DND-41 (cell line): ENCODE measurements at regions not wholly inside any gene's neighbourhood (a gene's known extent, or its start where the extent isn't known, plus 50 kb on each side); places are given as distances from the start of the nearest gene placed in this dataset.

Experiments used
- EZH2 ChIP-seq: IDR thresholded peaks from 3 replicates; pipeline ENCODE4 v1.6.1; 2012; ENCODE audit warnings: borderline replicate concordance, low read depth, mild to moderate bottlenecking, moderate library complexity, low read length, inconsistent platforms; ENCODE audit not compliant: severe bottlenecking
- TF ChIP-seq, protein P1 (sequence below): IDR thresholded peaks from 2 replicates; pipeline ENCODE4 v1.5.1; 2012; ENCODE audit warnings: borderline replicate concordance, low read length, moderate library complexity, mild to moderate bottlenecking; ENCODE audit not compliant: poor library complexity, severe bottlenecking; ENCODE audit errors: extremely low read depth

DNA sequence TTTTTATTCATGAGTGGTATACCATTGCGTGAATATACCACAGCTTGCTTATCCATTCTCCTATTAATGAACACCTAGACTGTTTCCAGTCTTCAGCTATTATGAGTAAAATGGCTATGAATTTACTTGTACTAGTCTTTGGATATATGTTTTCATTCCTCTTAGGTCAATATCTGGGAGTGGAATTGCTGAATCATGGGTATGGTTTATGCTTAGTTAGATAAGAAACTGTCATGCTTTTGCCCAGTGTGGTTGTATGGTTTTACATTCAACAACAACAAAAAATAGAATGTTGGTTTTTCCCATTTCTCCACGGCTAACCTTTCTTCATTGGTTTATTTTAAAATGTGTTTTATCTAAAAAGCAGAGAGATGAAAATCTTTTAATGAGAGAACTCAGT lies 308.3 kb downstream of the PHF14 start:
- TF ChIP-seq, protein P1, sequence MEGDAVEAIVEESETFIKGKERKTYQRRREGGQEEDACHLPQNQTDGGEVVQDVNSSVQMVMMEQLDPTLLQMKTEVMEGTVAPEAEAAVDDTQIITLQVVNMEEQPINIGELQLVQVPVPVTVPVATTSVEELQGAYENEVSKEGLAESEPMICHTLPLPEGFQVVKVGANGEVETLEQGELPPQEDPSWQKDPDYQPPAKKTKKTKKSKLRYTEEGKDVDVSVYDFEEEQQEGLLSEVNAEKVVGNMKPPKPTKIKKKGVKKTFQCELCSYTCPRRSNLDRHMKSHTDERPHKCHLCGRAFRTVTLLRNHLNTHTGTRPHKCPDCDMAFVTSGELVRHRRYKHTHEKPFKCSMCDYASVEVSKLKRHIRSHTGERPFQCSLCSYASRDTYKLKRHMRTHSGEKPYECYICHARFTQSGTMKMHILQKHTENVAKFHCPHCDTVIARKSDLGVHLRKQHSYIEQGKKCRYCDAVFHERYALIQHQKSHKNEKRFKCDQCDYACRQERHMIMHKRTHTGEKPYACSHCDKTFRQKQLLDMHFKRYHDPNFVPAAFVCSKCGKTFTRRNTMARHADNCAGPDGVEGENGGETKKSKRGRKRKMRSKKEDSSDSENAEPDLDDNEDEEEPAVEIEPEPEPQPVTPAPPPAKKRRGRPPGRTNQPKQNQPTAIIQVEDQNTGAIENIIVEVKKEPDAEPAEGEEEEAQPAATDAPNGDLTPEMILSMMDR, result no peak
- TF ChIP-seq EZH2, result no peak
